B cell (primary cell): ENCODE measurements at regions not wholly inside any gene's neighbourhood (a gene's known extent, or its start where the extent isn't known, plus 50 kb on each side); places are given as distances from the start of the nearest gene placed in this dataset.

Experiments
- ATAC-seq: fragments of 200-7000 bp; cut with Tn5 transposase; one replicate; pipeline ENCODE4 v1.10.0; 2021; ENCODE audit warnings: low read depth, mild to moderate bottlenecking, moderate number of reproducible peaks, moderate library complexity
- CTCF ChIA-PET: fragments of 350-600 bp; sonication (Branson Sonifier 250); formaldehyde crosslinking; loops from one replicate; lab custom pipeline; 2021; ENCODE audit warnings: antibody characterized with exemption, inconsistent platforms; lab: Charles Lee
- POLR2A ChIA-PET: fragments of 350-600 bp; sonication (Branson Sonifier 250); formaldehyde crosslinking; loops from one replicate; lab custom pipeline; 2021; ENCODE audit warnings: antibody characterized with exemption; lab: Charles Lee
- DNase-seq: peaks from one replicate; pipeline ENCODE4 v3.0.0; 2013
- H2AFZ ChIP-seq: 2 replicates; pipeline ENCODE4 v1.6.1; 2012; ENCODE audit warnings: mild to moderate bottlenecking, low read depth, low read length; ENCODE audit not compliant: insufficient read depth, poor library complexity, severe bottlenecking
- H3K27ac ChIP-seq, 2 donors: 1 replicate in 1 of 2; 2 replicates in 1 of 2; pipeline ENCODE4 v1.5.1; 2012 to 2013; ENCODE audit warnings: low read length in 2 of 2, mild to moderate bottlenecking in 2 of 2, moderate library complexity in 1 of 2
- H3K27me3 ChIP-seq, 4 experiments: fragments of 200-600 bp in 1 of 4; sonication (generic) in 1 of 4; replicated peaks in 1 of 4; 1 replicate in 2 of 4; 2 replicates in 2 of 4; pipeline versions ENCODE4 v1.6.1 to v1.7.0; 2013 to 2016; ENCODE audit warnings: low read length in 3 of 4, mild to moderate bottlenecking in 2 of 4, mixed read lengths in 1 of 4, moderate library complexity in 1 of 4; ENCODE audit not compliant: insufficient read depth in 4 of 4, control insufficient read depth in 3 of 4; ENCODE audit errors: control extremely low read depth in 1 of 4
- H3K36me3 ChIP-seq, 2 experiments: replicated peaks in 1 of 2; 1 replicate in 1 of 2; 2 replicates in 1 of 2; pipeline versions ENCODE4 v1.6.1 to v1.7.1; 2013; ENCODE audit warnings: low read length in 1 of 2; ENCODE audit not compliant: insufficient read depth in 2 of 2, control insufficient read depth in 1 of 2; ENCODE audit errors: control extremely low read depth in 1 of 2, extremely low read depth in 1 of 2
- H3K4me1 ChIP-seq, 2 donors: fragments of 200-600 bp in 1 of 2; sonication (generic) in 1 of 2; 1 replicate in 1 of 2; 2 replicates in 1 of 2; pipeline versions ENCODE4 v1.5.1 to v1.6.1; 2013 to 2017; ENCODE audit warnings: low read length in 2 of 2; ENCODE audit not compliant: control insufficient read depth in 2 of 2, insufficient read depth in 2 of 2
- H3K4me2 ChIP-seq: replicated peaks from 2 replicates; pipeline ENCODE3; 2012; ENCODE audit warnings: mild to moderate bottlenecking, low read depth, low read length; ENCODE audit not compliant: poor library complexity, severe bottlenecking
- H3K4me3 ChIP-seq, 5 experiments: fragments of 200-600 bp in 1 of 5; sonication (generic) in 1 of 5; 1 replicate in 3 of 5; 2 replicates in 2 of 5; pipeline versions ENCODE4 v1.5.1 to v1.7.0; 2011 to 2016; ENCODE audit warnings: low read length in 4 of 5, mild to moderate bottlenecking in 4 of 5, low read depth in 2 of 5, control low read depth in 1 of 5, moderate library complexity in 1 of 5; ENCODE audit not compliant: insufficient read depth in 1 of 5; ENCODE audit errors: control extremely low read depth in 1 of 5, extremely low read depth in 1 of 5
- H3K79me2 ChIP-seq: fragments of 200-600 bp; sonication (generic); one replicate; pipeline ENCODE4 v1.6.0; 2016; ENCODE audit warnings: low read length; ENCODE audit not compliant: control insufficient read depth, insufficient read depth
- H3K9ac ChIP-seq: fragments of 200-600 bp; sonication (generic); 2 replicates; pipeline ENCODE4 v1.6.1; 2017; ENCODE audit warnings: mild to moderate bottlenecking, low read length, moderate library complexity
- H3K9me3 ChIP-seq, 3 donors: one replicate each; pipeline versions ENCODE4 v1.6.1 to v1.7.1; 2013; ENCODE audit warnings: low read length in 2 of 3; ENCODE audit not compliant: control insufficient read depth in 2 of 3, insufficient read depth in 1 of 3; ENCODE audit errors: control extremely low read depth in 1 of 3
- H4K20me1 ChIP-seq: 2 replicates; pipeline ENCODE4 v1.6.0; 2012; ENCODE audit warnings: mild to moderate bottlenecking, low read length; ENCODE audit not compliant: insufficient read depth, control insufficient read depth, poor library complexity, severe bottlenecking
- H3K27ac Mint-ChIP-seq: one replicate; pipeline ENCODE4 v1.8.0; 2021; ENCODE audit warnings: mixed read lengths
- H3K27me3 Mint-ChIP-seq: one replicate; pipeline ENCODE4 v1.8.0; 2021; ENCODE audit warnings: mixed read lengths
- H3K4me1 Mint-ChIP-seq: one replicate; pipeline ENCODE4 v1.8.0; 2021; ENCODE audit warnings: mixed read lengths
- H3K4me3 Mint-ChIP-seq: one replicate; pipeline ENCODE4 v1.8.0; 2021; ENCODE audit warnings: mixed read lengths
- H3K9me3 Mint-ChIP-seq: one replicate; pipeline ENCODE4 v1.8.0; 2022; ENCODE audit warnings: mixed read lengths; ENCODE audit not compliant: insufficient read depth
- EZH2 ChIP-seq: IDR thresholded peaks from 2 replicates; pipeline ENCODE4 v1.6.1; 2012; ENCODE audit warnings: borderline replicate concordance, low read depth, mild to moderate bottlenecking, moderate library complexity, low read length; ENCODE audit not compliant: insufficient read depth, poor library complexity, severe bottlenecking
- WGBS: methylation state at CpG from one replicate; pipeline ENCODE4 v1.1.5; 2013; ENCODE audit warnings: missing lambda C conversion rate; ENCODE audit not compliant: insufficient coverage; 5-methylcytosine and 5-hydroxymethylcytosine counted together
- intact Hi-C: fragments of 100-400 bp; cut with micrococcal nuclease; formaldehyde crosslinking; loops from one replicate; pipeline ENCODE4 v1.10.0; 2022
- TF ChIP-seq, protein P1 (sequence below): fragments of 200-600 bp; IDR thresholded peaks from one replicate; pipeline ENCODE4 v1.8.0; 2022; ENCODE audit warnings: antibody characterized with exemption, mild to moderate bottlenecking

DNA sequence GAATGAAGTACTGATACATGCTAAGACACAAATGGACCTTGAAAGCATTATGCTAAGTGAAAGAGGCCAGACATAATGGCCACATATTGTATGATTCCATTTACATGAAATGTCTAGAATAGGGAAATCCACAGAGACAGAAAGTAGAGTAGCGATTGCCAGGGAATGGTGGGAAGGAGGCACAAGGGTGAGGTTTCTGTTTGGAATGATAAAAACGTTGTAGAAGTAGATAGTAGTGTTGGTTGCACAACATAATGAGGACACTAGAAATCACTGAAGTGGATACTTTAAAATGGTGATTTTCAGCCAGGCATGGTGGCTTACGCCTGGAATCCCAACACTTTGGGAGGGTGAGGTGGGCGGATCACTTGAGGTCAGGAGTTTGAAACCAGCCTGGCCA is 97.6 kb upstream of the VANGL1 start:
- H3K9me3 ChIP-seq, result peaks cover 0 to 13% (median 0%) of the 10 kb centered on the region in 3 donors
- H3K27ac ChIP-seq, result no peak overlapping the region
- 91% methylated on average over 2 of the region's 4 CpGs for WGBS
- CTCF ChIA-PET, result no interaction called here
- H4K20me1 ChIP-seq, result no peaks in the 10 kb centered on the region
- H2AFZ ChIP-seq, result no peak overlapping the region
- no peak overlapping the region for H3K4me2 ChIP-seq
- no peaks in the 10 kb centered on the region for H3K27me3 ChIP-seq
- no peaks in the 10 kb centered on the region for H3K79me2 ChIP-seq
- H3K9me3 Mint-ChIP-seq, result no peaks in the 10 kb centered on the region
- H3K27ac Mint-ChIP-seq, result no peak overlapping the region
- peaks cover 10% of the 10 kb centered on the region for H3K27me3 Mint-ChIP-seq
- H3K4me3 Mint-ChIP-seq, result no peak overlapping the region
- DNase-seq (no peak), ATAC-seq (no peak)
- H3K4me3 ChIP-seq, result no peak overlapping the region
- H3K36me3 ChIP-seq, result no peaks in the 10 kb centered on the region
- TF ChIP-seq, protein P1, sequence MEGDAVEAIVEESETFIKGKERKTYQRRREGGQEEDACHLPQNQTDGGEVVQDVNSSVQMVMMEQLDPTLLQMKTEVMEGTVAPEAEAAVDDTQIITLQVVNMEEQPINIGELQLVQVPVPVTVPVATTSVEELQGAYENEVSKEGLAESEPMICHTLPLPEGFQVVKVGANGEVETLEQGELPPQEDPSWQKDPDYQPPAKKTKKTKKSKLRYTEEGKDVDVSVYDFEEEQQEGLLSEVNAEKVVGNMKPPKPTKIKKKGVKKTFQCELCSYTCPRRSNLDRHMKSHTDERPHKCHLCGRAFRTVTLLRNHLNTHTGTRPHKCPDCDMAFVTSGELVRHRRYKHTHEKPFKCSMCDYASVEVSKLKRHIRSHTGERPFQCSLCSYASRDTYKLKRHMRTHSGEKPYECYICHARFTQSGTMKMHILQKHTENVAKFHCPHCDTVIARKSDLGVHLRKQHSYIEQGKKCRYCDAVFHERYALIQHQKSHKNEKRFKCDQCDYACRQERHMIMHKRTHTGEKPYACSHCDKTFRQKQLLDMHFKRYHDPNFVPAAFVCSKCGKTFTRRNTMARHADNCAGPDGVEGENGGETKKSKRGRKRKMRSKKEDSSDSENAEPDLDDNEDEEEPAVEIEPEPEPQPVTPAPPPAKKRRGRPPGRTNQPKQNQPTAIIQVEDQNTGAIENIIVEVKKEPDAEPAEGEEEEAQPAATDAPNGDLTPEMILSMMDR, result no peak
- no peak for TF ChIP-seq EZH2
- POLR2A ChIA-PET, result no interaction called here
- intact Hi-C loops, result no loop called here
- no peaks in the 10 kb centered on the region for H3K4me1 Mint-ChIP-seq
- H3K4me1 ChIP-seq, result no peaks in the 10 kb centered on the region
- H3K9ac ChIP-seq, result no peak overlapping the region

DNA sequence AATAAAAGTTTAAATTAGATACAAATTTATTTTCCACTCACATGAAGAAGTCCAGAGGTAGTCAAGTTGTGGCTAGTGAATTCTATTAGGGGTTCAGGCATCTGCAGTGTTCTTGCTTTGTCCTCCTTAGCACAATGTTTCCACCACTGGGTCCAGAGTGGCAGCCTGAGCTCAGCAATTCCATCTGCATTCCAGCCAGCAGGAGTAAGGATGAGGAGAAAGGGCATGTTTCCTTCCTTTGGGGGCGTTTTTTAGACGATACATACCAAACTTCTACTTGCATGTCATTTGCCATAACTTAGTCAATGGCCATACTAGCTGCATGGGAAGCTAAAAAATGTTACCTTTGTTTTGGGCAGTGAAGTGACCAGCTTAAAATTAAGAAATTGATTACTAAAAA is 98.5 kb upstream of the VANGL1 start:
- no peaks in the 10 kb centered on the region for H3K9me3 Mint-ChIP-seq
- no peaks in the 10 kb centered on the region for H3K27me3 ChIP-seq
- no peak overlapping the region for H3K4me2 ChIP-seq
- H3K4me1 ChIP-seq, result no peaks in the 10 kb centered on the region
- peaks cover 10% of the 10 kb centered on the region for H3K27me3 Mint-ChIP-seq
- H3K4me3 Mint-ChIP-seq, result no peak overlapping the region
- ChIA-PET CTCF (no interaction called here), POLR2A (no interaction called here)
- no peak for ATAC-seq
- no peak overlapping the region for H3K27ac Mint-ChIP-seq
- TF ChIP-seq, protein P1, result no peak
- no peak for TF ChIP-seq EZH2
- peaks cover 0 to 13% (median 0%) of the 10 kb centered on the region in 3 donors for H3K9me3 ChIP-seq
- WGBS, result no CpG with 5 or more reads among the region's 2 CpGs
- no peaks in the 10 kb centered on the region for H3K79me2 ChIP-seq
- H3K4me1 Mint-ChIP-seq, result no peaks in the 10 kb centered on the region
- H4K20me1 ChIP-seq, result no peaks in the 10 kb centered on the region
- no peak for DNase-seq
- no peak overlapping the region for H3K4me3 ChIP-seq
- no peak overlapping the region for H2AFZ ChIP-seq
- no peak overlapping the region for H3K9ac ChIP-seq
- no peaks in the 10 kb centered on the region for H3K36me3 ChIP-seq
- intact Hi-C loops, result no loop called here
- H3K27ac ChIP-seq, result no peak overlapping the region
